Esophagus squamous epithelium (tissue), 5 donors: ENCODE measurements at regions not wholly inside any gene's neighbourhood (a gene's known extent, or its start where the extent isn't known, plus 50 kb on each side); places are given as distances from the start of the nearest gene placed in this dataset.

Experiments
- DNase-seq: peaks from one replicate; lab custom pipeline; 2025; lab: John Stamatoyannopoulos, UW
- H3K27ac ChIP-seq, 4 donors: fragments of 200-600 bp; sonication (generic); one replicate each; pipeline ENCODE4 v1.5.1; 2016 to 2019; ENCODE audit warnings: mild to moderate bottlenecking in 1 of 4
- H3K27me3 ChIP-seq, 4 donors: fragments of 200-600 bp; sonication (generic); 1 replicate in 3 of 4; 2 replicates in 1 of 4; pipeline versions ENCODE4 v1.5.1 to v1.6.0; 2017 to 2021; ENCODE audit warnings: antibody characterized with exemption in 1 of 4
- H3K36me3 ChIP-seq, 3 donors: fragments of 200-600 bp; sonication (generic); one replicate each; pipeline ENCODE4 v1.5.1; 2016 to 2019
- H3K4me1 ChIP-seq, 3 donors: fragments of 200-600 bp; sonication (generic); one replicate each; pipeline ENCODE4 v1.5.1; 2017 to 2019
- H3K4me3 ChIP-seq, 4 donors: fragments of 200-600 bp; sonication (generic); 1 replicate in 3 of 4; 2 replicates in 1 of 4; pipeline ENCODE4 v1.5.1; 2016 to 2019; ENCODE audit warnings: mild to moderate bottlenecking in 2 of 4, moderate library complexity in 1 of 4
- H3K9me3 ChIP-seq, 3 donors: fragments of 200-600 bp; sonication (generic); one replicate each; pipeline ENCODE4 v1.5.1; 2016 to 2019
- CTCF ChIP-seq, 6 experiments: fragments of 450-650 bp in 4 of 6; fragments of 200-600 bp in 2 of 6; sonication (generic) in 2 of 6; IDR thresholded peaks; one replicate each; pipeline ENCODE4 v1.5.1; 2016 to 2019; ENCODE audit warnings: antibody characterized with exemption in 6 of 6, mild to moderate bottlenecking in 4 of 6, moderate library complexity in 4 of 6
- POLR2A ChIP-seq, 4 donors: fragments of 450-650 bp; IDR thresholded peaks; one replicate each; pipeline ENCODE4 v1.6.1; 2017; ENCODE audit warnings: antibody characterized with exemption in 4 of 4, mild to moderate bottlenecking in 4 of 4, moderate library complexity in 3 of 4
- WGBS, 2 donors: methylation state at CpG; one replicate each; pipeline ENCODE4 v1.1.5; 2018; 5-methylcytosine and 5-hydroxymethylcytosine counted together
- intact Hi-C: fragments of 100-400 bp; cut with DNase I; formaldehyde crosslinking; loops from one replicate; pipeline ENCODE4 v1.15.0; 2022
- donor health status: DM: yes; HTN: yes; CAD: no.

GRCh38 chr20:60732322-60732721, 519.7 kb upstream of the CDH4 start:
- no peaks in the 10 kb centered on the region for H3K4me1 ChIP-seq

GRCh38 chr20:60748086-60748485, 504.0 kb upstream of the CDH4 start:
- TF ChIP-seq POLR2A (IDR thresholded peaks at IDR 0.05): no peak
- no peak for TF ChIP-seq CTCF (IDR thresholded peaks at IDR 0.05)
- intact Hi-C loops: no loop called here
- Histone ChIP-seq H3K9me3 (no peaks in the 10 kb centered on the region), H3K27me3 (no peaks in the 10 kb centered on the region), H3K27ac (no peak overlapping the region), H3K4me3 (no peak overlapping the region), H3K4me1 (no peaks in the 10 kb centered on the region), H3K36me3 (no peaks in the 10 kb centered on the region)
- DNase-seq: no peak
- 45 to 59% methylated on average over 6 of the region's 6 CpGs for WGBS, 2 donors

More at GRCh38 chr20:60732322-60732721, 519.7 kb upstream of the CDH4 start:
- H3K4me3 ChIP-seq: no peak overlapping the region
- H3K36me3 ChIP-seq: no peaks in the 10 kb centered on the region
- intact Hi-C loops: no loop called here
- DNase-seq: no peak
- no peak overlapping the region for H3K27ac ChIP-seq
- 36 to 38% methylated on average over 3 of the region's 3 CpGs for WGBS, 2 donors
- H3K9me3 ChIP-seq: no peaks in the 10 kb centered on the region
- TF ChIP-seq POLR2A (IDR thresholded peaks at IDR 0.05) (no peak), CTCF (IDR thresholded peaks at IDR 0.05) (no peak)
- H3K27me3 ChIP-seq: no peaks in the 10 kb centered on the region

GRCh38 chr20:60749804-60750602, 502.1 kb upstream of the CDH4 start:
- Histone ChIP-seq H3K9me3 (no peaks in the 10 kb centered on the region), H3K4me1 (no peaks in the 10 kb centered on the region), H3K27me3 (no peaks in the 10 kb centered on the region), H3K4me3 (no peak overlapping the region), H3K27ac (no peak overlapping the region), H3K36me3 (no peaks in the 10 kb centered on the region)
- intact Hi-C loops: no loop called here
- 88 to 89% methylated on average over 11 of the region's 11 CpGs for WGBS, 2 donors
- TF ChIP-seq CTCF (IDR thresholded peaks at IDR 0.05): no peak
- no peak for TF ChIP-seq POLR2A (IDR thresholded peaks at IDR 0.05)
- no peak for DNase-seq

- TF ChIP-seq CTCF (IDR thresholded peaks at IDR 0.05) (no peak), POLR2A (IDR thresholded peaks at IDR 0.05) (no peak)
- Histone ChIP-seq H3K27me3 (no peaks in the 10 kb centered on the region), H3K4me3 (no peak overlapping the region), H3K27ac (no peak overlapping the region), H3K36me3 (no peaks in the 10 kb centered on the region), H3K9me3 (no peaks in the 10 kb centered on the region), H3K4me1 (no peaks in the 10 kb centered on the region)
- 81 to 84% methylated on average over 10 of the region's 10 CpGs for WGBS, 2 donors
- intact Hi-C loops: no loop called here
- DNase-seq: no peak
Observed at GRCh38 chr20:60750909-60751308, 501.2 kb upstream of the CDH4 start.

GRCh38 chr20:60751826-60752225, 500.2 kb upstream of the CDH4 start:
- intact Hi-C loops: no loop called here
- no peaks in the 10 kb centered on the region for H3K4me1 ChIP-seq
- no peaks in the 10 kb centered on the region for H3K27me3 ChIP-seq
- DNase-seq: no peak
- no peaks in the 10 kb centered on the region for H3K36me3 ChIP-seq
- H3K27ac ChIP-seq: no peak overlapping the region
- 55 to 65% methylated on average over 5 to 7 of the region's 7 CpGs for WGBS, 2 donors
- no peak for TF ChIP-seq CTCF (IDR thresholded peaks at IDR 0.05)
- TF ChIP-seq POLR2A (IDR thresholded peaks at IDR 0.05): no peak
- no peak overlapping the region for H3K4me3 ChIP-seq
- H3K9me3 ChIP-seq: no peaks in the 10 kb centered on the region
